ENCODE measurements at regions not wholly inside any gene's neighbourhood (a gene's known extent, or its start where the extent isn't known, plus 50 kb on each side); places are given as distances from the start of the nearest gene placed in this dataset.

DNA sequence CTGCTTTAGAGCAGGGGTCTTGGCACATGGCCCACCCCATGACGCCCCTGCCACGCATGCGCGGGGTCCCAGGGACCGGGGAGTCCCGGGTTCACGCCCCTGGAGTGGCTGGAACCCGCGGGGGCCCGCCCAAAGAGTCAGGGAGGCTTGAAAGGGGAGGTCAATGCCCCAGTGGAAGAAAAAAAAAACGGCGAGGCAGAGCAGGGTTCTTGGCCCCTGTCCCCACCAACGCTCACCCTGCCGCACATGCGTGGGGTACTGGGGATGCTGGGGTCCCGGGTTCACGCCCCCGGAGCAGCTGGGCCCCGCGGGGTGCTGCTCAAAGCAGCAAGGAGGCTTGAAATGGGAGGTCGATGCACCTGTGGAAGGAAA is 319.1 kb downstream of the ALG10 start:
- intact Hi-C loops (cut with DNase I): no loop called here
- 43 to 49% (median 45%) methylated on average over 18 to 21 of the region's 21 CpGs for WGBS, 3 donors
- Histone ChIP-seq H3K9me3 (no peaks in the 10 kb centered on the region), H3K4me1 (no peaks in the 10 kb centered on the region), H3K27me3 (ENCODE audit: insufficient read depth in 3 of 3, low read length in 2 of 3) (peaks cover 0 to 8% (median 0%) of the 10 kb centered on the region in 3 donors), H3K27ac (no peak overlapping the region), H3K4me3 (no peak overlapping the region), H3K36me3 (ENCODE audit: insufficient read depth in 1 of 2, low read depth in 1 of 2) (no peaks in the 10 kb centered on the region)
- TF ChIP-seq, protein P1, sequence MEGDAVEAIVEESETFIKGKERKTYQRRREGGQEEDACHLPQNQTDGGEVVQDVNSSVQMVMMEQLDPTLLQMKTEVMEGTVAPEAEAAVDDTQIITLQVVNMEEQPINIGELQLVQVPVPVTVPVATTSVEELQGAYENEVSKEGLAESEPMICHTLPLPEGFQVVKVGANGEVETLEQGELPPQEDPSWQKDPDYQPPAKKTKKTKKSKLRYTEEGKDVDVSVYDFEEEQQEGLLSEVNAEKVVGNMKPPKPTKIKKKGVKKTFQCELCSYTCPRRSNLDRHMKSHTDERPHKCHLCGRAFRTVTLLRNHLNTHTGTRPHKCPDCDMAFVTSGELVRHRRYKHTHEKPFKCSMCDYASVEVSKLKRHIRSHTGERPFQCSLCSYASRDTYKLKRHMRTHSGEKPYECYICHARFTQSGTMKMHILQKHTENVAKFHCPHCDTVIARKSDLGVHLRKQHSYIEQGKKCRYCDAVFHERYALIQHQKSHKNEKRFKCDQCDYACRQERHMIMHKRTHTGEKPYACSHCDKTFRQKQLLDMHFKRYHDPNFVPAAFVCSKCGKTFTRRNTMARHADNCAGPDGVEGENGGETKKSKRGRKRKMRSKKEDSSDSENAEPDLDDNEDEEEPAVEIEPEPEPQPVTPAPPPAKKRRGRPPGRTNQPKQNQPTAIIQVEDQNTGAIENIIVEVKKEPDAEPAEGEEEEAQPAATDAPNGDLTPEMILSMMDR (IDR thresholded peaks at IDR 0.05): no peak
- DNase-seq: no peak
- no peak for ATAC-seq

DNA sequence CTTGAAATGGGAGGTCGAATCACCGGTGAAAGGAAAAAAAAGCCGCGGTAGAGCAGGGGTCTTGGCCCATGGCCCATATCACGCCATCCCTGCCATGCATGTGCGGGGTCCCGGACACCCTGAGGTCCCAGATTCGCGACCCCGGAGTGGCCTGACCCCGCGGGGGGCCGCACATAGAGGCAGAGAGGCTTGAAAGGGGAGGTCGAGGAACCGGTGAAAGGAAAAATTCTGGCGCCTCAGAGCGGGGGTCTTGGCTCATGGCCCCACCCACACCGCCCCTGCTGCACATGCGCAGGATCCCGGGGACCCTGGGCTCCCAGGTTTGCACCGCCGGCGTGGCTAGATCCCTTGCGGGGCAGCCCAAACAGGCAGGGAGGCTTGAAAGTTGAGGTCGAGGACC is 319.8 kb downstream of the ALG10 start:
- intact Hi-C loops (cut with DNase I): no loop called here
- no peak for ATAC-seq
- H3K27me3 ChIP-seq (ENCODE audit: insufficient read depth in 3 of 3, low read length in 2 of 3): peaks cover 0 to 8% (median 0%) of the 10 kb centered on the region in 3 donors
- H3K9me3 ChIP-seq: no peaks in the 10 kb centered on the region
- H3K36me3 ChIP-seq (ENCODE audit: insufficient read depth in 1 of 2, low read depth in 1 of 2): no peaks in the 10 kb centered on the region
- TF ChIP-seq, protein P1 (IDR thresholded peaks at IDR 0.05): no peak
- no peak for DNase-seq
- no peaks in the 10 kb centered on the region for H3K4me1 ChIP-seq
- no peak overlapping the region for H3K27ac ChIP-seq
- WGBS, 3 donors: 49 to 57% (median 54%) methylated on average over 23 to 25 of the region's 25 CpGs
- H3K4me3 ChIP-seq: no peak overlapping the region

DNA sequence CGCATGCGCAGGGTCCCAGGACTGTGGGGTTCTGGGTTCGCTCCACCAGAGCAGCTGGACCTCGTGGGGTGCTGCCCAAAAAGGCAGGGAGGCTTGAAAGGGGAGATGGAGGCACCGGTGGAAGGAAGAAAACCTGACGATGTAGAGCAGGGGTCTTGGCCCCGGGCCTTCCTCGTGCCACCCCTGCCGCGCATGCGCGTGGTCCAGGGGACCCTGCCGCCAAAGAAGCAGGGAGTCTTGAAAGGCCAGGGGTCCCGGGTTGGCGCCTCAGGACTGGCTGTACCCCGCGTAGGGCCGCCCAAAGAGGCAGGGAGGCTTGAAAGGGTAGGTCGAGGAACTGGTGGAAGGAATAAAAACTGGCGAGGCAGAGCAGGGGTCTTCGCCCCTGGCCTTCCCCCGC is 321.0 kb downstream of the ALG10 start:
- no peak for ATAC-seq
- Histone ChIP-seq H3K9me3 (no peaks in the 10 kb centered on the region), H3K27ac (no peak overlapping the region), H3K36me3 (ENCODE audit: insufficient read depth in 1 of 2, low read depth in 1 of 2) (no peaks in the 10 kb centered on the region), H3K4me1 (no peaks in the 10 kb centered on the region), H3K27me3 (ENCODE audit: insufficient read depth in 3 of 3, low read length in 2 of 3) (peaks cover 0 to 9% (median 0%) of the 10 kb centered on the region in 3 donors), H3K4me3 (no peak overlapping the region)
- 56 to 74% (median 70%) methylated on average over 20 to 22 of the region's 22 CpGs for WGBS, 3 donors
- DNase-seq: no peak
- TF ChIP-seq, protein P1 (IDR thresholded peaks at IDR 0.05): no peak
- intact Hi-C loops (cut with DNase I): no loop called here

DNA sequence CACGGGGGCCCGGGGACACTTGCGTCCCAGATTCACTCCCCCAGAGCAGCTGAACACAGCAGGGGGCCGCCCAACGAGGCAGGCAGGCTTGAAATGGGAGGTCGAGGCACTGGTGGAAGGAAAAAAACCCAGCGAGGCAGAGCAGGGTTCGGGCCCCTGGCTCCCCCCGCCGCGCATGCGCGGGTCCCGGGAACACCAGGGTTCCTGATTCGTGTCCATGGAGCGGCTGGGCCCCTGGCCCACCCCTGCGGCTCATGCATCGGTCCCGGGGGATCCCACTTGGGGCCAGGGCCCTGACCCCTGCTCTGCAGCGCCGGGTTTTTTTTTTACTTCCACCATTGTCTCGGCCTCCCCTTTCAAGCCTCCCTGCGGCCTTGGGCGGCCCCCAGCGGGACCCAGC is 321.5 kb downstream of the ALG10 start:
- Histone ChIP-seq H3K27ac (no peak overlapping the region), H3K4me1 (no peaks in the 10 kb centered on the region), H3K9me3 (no peaks in the 10 kb centered on the region), H3K27me3 (ENCODE audit: insufficient read depth in 3 of 3, low read length in 2 of 3) (peaks cover 0 to 9% (median 0%) of the 10 kb centered on the region in 3 donors), H3K36me3 (ENCODE audit: insufficient read depth in 1 of 2, low read depth in 1 of 2) (no peaks in the 10 kb centered on the region), H3K4me3 (no peak overlapping the region)
- TF ChIP-seq, protein P1 (IDR thresholded peaks at IDR 0.05): no peak
- intact Hi-C loops (cut with DNase I): no loop called here
- ATAC-seq (no peak), DNase-seq (no peak)
- WGBS, 3 donors: 56 to 72% (median 71%) methylated on average over 22 to 25 of the region's 25 CpGs

DNA sequence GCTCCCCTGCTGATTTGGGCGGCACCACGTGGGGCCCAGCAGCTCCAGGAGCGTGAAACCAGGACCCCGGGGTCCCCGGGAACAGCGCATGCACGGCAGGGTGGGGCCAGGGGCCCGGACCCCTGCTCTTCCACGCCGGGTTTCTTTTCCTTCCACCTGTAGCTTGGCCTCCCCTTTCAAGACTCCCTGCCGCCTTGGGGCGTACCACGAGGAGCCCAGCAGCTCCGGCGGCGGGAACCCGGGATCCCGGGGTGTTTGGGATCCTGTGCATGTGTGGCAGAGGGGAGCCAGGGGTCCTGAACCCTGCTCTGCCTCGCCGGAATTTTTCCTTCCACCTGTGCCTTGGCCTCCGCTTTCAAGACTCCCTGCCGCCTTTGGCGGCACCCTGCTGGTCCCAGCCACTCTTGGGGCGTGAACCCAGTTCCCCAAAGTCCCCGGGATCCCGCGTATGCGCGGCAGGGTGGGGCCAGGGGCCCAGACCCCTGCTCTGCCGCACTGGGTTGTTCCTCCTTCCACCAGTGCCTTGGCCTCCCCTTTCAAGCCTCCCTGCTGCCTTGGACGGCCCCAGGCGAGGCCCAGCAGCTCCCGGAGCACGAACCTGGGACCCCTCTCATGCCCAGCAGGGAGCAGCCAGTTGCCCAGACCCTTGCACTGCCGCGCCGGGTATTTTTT is 322.7 kb downstream of the ALG10 start:
- H3K4me1 ChIP-seq: no peaks in the 10 kb centered on the region
- WGBS, 3 donors: 54 to 62% (median 61%) methylated on average over 29 to 37 of the region's 37 CpGs
- no peak overlapping the region for H3K27ac ChIP-seq
- no peak overlapping the region for H3K4me3 ChIP-seq
- no peak for DNase-seq
- H3K36me3 ChIP-seq (ENCODE audit: insufficient read depth in 1 of 2, low read depth in 1 of 2): no peaks in the 10 kb centered on the region
- ATAC-seq: no peak
- peaks cover 0 to 9% (median 0%) of the 10 kb centered on the region in 3 donors for H3K27me3 ChIP-seq (ENCODE audit: insufficient read depth in 3 of 3, low read length in 2 of 3)
- no peaks in the 10 kb centered on the region for H3K9me3 ChIP-seq
- intact Hi-C loops (cut with DNase I): no loop called here
- TF ChIP-seq, protein P1 (IDR thresholded peaks at IDR 0.05): no peak

Data from psoas muscle (tissue), 7 donors.